ENCODE measurements at regions not wholly inside any gene's neighbourhood (a gene's known extent, or its start where the extent isn't known, plus 50 kb on each side); places are given as distances from the start of the nearest gene placed in this dataset.

DNA sequence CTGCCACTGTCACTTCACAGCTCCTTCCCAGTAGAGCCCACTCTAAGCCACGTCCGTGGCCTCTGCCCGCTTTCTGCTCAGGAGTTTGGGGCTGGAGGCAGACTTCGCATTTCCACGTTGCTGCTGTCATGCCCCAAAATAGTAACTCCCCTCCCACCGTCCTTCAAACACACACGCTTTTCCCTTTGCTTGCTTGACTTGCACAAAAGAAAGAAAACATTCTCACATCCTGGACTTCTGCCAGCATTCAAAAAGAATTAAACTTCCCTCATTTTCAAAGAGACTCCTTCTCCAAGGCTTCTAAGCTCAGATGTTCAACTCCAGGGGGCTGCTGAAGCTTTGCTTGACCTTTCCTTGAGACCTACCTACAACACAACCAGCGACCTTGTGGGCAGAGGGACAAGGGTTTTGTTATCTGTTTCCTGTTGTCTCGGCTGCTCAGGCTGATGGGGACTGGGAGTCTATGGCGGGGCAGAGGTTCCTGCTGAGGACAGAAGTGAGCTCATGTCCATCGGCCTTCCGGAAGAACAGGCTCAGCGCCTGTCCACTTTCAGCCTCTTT lies 263.8 kb upstream of the FOXQ1 start:
- TF ChIP-seq, protein P1, sequence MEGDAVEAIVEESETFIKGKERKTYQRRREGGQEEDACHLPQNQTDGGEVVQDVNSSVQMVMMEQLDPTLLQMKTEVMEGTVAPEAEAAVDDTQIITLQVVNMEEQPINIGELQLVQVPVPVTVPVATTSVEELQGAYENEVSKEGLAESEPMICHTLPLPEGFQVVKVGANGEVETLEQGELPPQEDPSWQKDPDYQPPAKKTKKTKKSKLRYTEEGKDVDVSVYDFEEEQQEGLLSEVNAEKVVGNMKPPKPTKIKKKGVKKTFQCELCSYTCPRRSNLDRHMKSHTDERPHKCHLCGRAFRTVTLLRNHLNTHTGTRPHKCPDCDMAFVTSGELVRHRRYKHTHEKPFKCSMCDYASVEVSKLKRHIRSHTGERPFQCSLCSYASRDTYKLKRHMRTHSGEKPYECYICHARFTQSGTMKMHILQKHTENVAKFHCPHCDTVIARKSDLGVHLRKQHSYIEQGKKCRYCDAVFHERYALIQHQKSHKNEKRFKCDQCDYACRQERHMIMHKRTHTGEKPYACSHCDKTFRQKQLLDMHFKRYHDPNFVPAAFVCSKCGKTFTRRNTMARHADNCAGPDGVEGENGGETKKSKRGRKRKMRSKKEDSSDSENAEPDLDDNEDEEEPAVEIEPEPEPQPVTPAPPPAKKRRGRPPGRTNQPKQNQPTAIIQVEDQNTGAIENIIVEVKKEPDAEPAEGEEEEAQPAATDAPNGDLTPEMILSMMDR (IDR thresholded peaks at IDR 0.05; ENCODE audit: insufficient read depth, low read length): no peak
- TF ChIP-seq, protein P2, sequence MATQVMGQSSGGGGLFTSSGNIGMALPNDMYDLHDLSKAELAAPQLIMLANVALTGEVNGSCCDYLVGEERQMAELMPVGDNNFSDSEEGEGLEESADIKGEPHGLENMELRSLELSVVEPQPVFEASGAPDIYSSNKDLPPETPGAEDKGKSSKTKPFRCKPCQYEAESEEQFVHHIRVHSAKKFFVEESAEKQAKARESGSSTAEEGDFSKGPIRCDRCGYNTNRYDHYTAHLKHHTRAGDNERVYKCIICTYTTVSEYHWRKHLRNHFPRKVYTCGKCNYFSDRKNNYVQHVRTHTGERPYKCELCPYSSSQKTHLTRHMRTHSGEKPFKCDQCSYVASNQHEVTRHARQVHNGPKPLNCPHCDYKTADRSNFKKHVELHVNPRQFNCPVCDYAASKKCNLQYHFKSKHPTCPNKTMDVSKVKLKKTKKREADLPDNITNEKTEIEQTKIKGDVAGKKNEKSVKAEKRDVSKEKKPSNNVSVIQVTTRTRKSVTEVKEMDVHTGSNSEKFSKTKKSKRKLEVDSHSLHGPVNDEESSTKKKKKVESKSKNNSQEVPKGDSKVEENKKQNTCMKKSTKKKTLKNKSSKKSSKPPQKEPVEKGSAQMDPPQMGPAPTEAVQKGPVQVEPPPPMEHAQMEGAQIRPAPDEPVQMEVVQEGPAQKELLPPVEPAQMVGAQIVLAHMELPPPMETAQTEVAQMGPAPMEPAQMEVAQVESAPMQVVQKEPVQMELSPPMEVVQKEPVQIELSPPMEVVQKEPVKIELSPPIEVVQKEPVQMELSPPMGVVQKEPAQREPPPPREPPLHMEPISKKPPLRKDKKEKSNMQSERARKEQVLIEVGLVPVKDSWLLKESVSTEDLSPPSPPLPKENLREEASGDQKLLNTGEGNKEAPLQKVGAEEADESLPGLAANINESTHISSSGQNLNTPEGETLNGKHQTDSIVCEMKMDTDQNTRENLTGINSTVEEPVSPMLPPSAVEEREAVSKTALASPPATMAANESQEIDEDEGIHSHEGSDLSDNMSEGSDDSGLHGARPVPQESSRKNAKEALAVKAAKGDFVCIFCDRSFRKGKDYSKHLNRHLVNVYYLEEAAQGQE (IDR thresholded peaks at IDR 0.05; ENCODE audit: insufficient replicate concordance, low read depth): no peak

All from HL-60 (cell line).